B cell (primary cell): ENCODE measurements at regions not wholly inside any gene's neighbourhood (a gene's known extent, or its start where the extent isn't known, plus 50 kb on each side); places are given as distances from the start of the nearest gene placed in this dataset.

Experiments used
- ATAC-seq: fragments of 200-7000 bp; cut with Tn5 transposase; one replicate; pipeline ENCODE4 v1.10.0; 2021; ENCODE audit warnings: low read depth, mild to moderate bottlenecking, moderate number of reproducible peaks, moderate library complexity
- CTCF ChIA-PET: fragments of 350-600 bp; sonication (Branson Sonifier 250); formaldehyde crosslinking; loops from one replicate; lab custom pipeline; 2021; ENCODE audit warnings: antibody characterized with exemption, inconsistent platforms; lab: Charles Lee
- POLR2A ChIA-PET: fragments of 350-600 bp; sonication (Branson Sonifier 250); formaldehyde crosslinking; loops from one replicate; lab custom pipeline; 2021; ENCODE audit warnings: antibody characterized with exemption; lab: Charles Lee
- DNase-seq: peaks from one replicate; pipeline ENCODE4 v3.0.0; 2013
- H2AFZ ChIP-seq: 2 replicates; pipeline ENCODE4 v1.6.1; 2012; ENCODE audit warnings: mild to moderate bottlenecking, low read depth, low read length; ENCODE audit not compliant: insufficient read depth, poor library complexity, severe bottlenecking
- H3K27ac ChIP-seq, 2 donors: 1 replicate in 1 of 2; 2 replicates in 1 of 2; pipeline ENCODE4 v1.5.1; 2012 to 2013; ENCODE audit warnings: low read length in 2 of 2, mild to moderate bottlenecking in 2 of 2, moderate library complexity in 1 of 2
- H3K27me3 ChIP-seq, 4 experiments: fragments of 200-600 bp in 1 of 4; sonication (generic) in 1 of 4; replicated peaks in 1 of 4; 1 replicate in 2 of 4; 2 replicates in 2 of 4; pipeline versions ENCODE4 v1.6.1 to v1.7.0; 2013 to 2016; ENCODE audit warnings: low read length in 3 of 4, mild to moderate bottlenecking in 2 of 4, mixed read lengths in 1 of 4, moderate library complexity in 1 of 4; ENCODE audit not compliant: insufficient read depth in 4 of 4, control insufficient read depth in 3 of 4; ENCODE audit errors: control extremely low read depth in 1 of 4
- H3K36me3 ChIP-seq, 2 experiments: replicated peaks in 1 of 2; 1 replicate in 1 of 2; 2 replicates in 1 of 2; pipeline versions ENCODE4 v1.6.1 to v1.7.1; 2013; ENCODE audit warnings: low read length in 1 of 2; ENCODE audit not compliant: insufficient read depth in 2 of 2, control insufficient read depth in 1 of 2; ENCODE audit errors: control extremely low read depth in 1 of 2, extremely low read depth in 1 of 2
- H3K4me1 ChIP-seq, 2 donors: fragments of 200-600 bp in 1 of 2; sonication (generic) in 1 of 2; 1 replicate in 1 of 2; 2 replicates in 1 of 2; pipeline versions ENCODE4 v1.5.1 to v1.6.1; 2013 to 2017; ENCODE audit warnings: low read length in 2 of 2; ENCODE audit not compliant: control insufficient read depth in 2 of 2, insufficient read depth in 2 of 2
- H3K4me2 ChIP-seq: replicated peaks from 2 replicates; pipeline ENCODE3; 2012; ENCODE audit warnings: mild to moderate bottlenecking, low read depth, low read length; ENCODE audit not compliant: poor library complexity, severe bottlenecking
- H3K4me3 ChIP-seq, 5 experiments: fragments of 200-600 bp in 1 of 5; sonication (generic) in 1 of 5; 1 replicate in 3 of 5; 2 replicates in 2 of 5; pipeline versions ENCODE4 v1.5.1 to v1.7.0; 2011 to 2016; ENCODE audit warnings: low read length in 4 of 5, mild to moderate bottlenecking in 4 of 5, low read depth in 2 of 5, control low read depth in 1 of 5, moderate library complexity in 1 of 5; ENCODE audit not compliant: insufficient read depth in 1 of 5; ENCODE audit errors: control extremely low read depth in 1 of 5, extremely low read depth in 1 of 5
- H3K79me2 ChIP-seq: fragments of 200-600 bp; sonication (generic); one replicate; pipeline ENCODE4 v1.6.0; 2016; ENCODE audit warnings: low read length; ENCODE audit not compliant: control insufficient read depth, insufficient read depth
- H3K9ac ChIP-seq: fragments of 200-600 bp; sonication (generic); 2 replicates; pipeline ENCODE4 v1.6.1; 2017; ENCODE audit warnings: mild to moderate bottlenecking, low read length, moderate library complexity
- H3K9me3 ChIP-seq, 3 donors: one replicate each; pipeline versions ENCODE4 v1.6.1 to v1.7.1; 2013; ENCODE audit warnings: low read length in 2 of 3; ENCODE audit not compliant: control insufficient read depth in 2 of 3, insufficient read depth in 1 of 3; ENCODE audit errors: control extremely low read depth in 1 of 3
- H4K20me1 ChIP-seq: 2 replicates; pipeline ENCODE4 v1.6.0; 2012; ENCODE audit warnings: mild to moderate bottlenecking, low read length; ENCODE audit not compliant: insufficient read depth, control insufficient read depth, poor library complexity, severe bottlenecking
- H3K27ac Mint-ChIP-seq: one replicate; pipeline ENCODE4 v1.8.0; 2021; ENCODE audit warnings: mixed read lengths
- H3K27me3 Mint-ChIP-seq: one replicate; pipeline ENCODE4 v1.8.0; 2021; ENCODE audit warnings: mixed read lengths
- H3K4me1 Mint-ChIP-seq: one replicate; pipeline ENCODE4 v1.8.0; 2021; ENCODE audit warnings: mixed read lengths
- H3K4me3 Mint-ChIP-seq: one replicate; pipeline ENCODE4 v1.8.0; 2021; ENCODE audit warnings: mixed read lengths
- H3K9me3 Mint-ChIP-seq: one replicate; pipeline ENCODE4 v1.8.0; 2022; ENCODE audit warnings: mixed read lengths; ENCODE audit not compliant: insufficient read depth
- EZH2 ChIP-seq: IDR thresholded peaks from 2 replicates; pipeline ENCODE4 v1.6.1; 2012; ENCODE audit warnings: borderline replicate concordance, low read depth, mild to moderate bottlenecking, moderate library complexity, low read length; ENCODE audit not compliant: insufficient read depth, poor library complexity, severe bottlenecking
- WGBS: methylation state at CpG from one replicate; pipeline ENCODE4 v1.1.5; 2013; ENCODE audit warnings: missing lambda C conversion rate; ENCODE audit not compliant: insufficient coverage; 5-methylcytosine and 5-hydroxymethylcytosine counted together
- intact Hi-C: fragments of 100-400 bp; cut with micrococcal nuclease; formaldehyde crosslinking; loops from one replicate; pipeline ENCODE4 v1.10.0; 2022
- TF ChIP-seq, protein P1 (sequence below): fragments of 200-600 bp; IDR thresholded peaks from one replicate; pipeline ENCODE4 v1.8.0; 2022; ENCODE audit warnings: antibody characterized with exemption, mild to moderate bottlenecking

DNA sequence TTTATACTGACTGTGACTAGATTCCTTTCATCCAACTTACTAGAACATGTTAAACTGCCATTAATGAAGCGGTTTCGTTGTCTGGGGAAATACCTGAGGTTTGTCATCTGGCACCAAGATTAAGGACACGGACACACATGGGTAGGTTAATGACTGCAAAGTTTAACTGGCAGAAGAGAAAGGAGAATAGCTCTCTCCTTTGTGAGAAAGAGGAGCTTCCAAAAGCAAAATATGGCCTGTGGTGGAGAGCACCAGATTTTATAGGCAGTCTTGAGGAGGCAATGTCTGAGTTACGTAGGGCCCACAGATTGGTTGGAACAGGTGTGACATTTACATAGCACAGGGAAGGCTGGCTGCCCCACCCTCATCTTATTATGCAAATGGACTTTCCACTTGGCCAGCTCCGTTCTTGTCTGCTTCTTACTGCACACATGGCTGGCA is 1193.0 kb upstream of the CELF2 start:
- Histone ChIP-seq H3K4me1 (no peaks in the 10 kb centered on the region), H3K9ac (no peak overlapping the region), H3K4me3 (no peak overlapping the region), H3K79me2 (no peaks in the 10 kb centered on the region), H3K9me3 (peaks cover 0 to 5% (median 0%) of the 10 kb centered on the region in 3 donors), H3K27me3 (no peaks in the 10 kb centered on the region), H2AFZ (no peak overlapping the region), H3K36me3 (no peaks in the 10 kb centered on the region), H3K27ac (no peak overlapping the region), H4K20me1 (no peaks in the 10 kb centered on the region), H3K4me2 (no peak overlapping the region)
- Mint-ChIP-seq H3K9me3 (no peaks in the 10 kb centered on the region), H3K27me3 (no peaks in the 10 kb centered on the region), H3K4me3 (no peak overlapping the region), H3K4me1 (no peaks in the 10 kb centered on the region), H3K27ac (no peak overlapping the region)
- ChIA-PET CTCF (no interaction called here), POLR2A (no interaction called here)
- ATAC-seq, result no peak
- 98% methylated on average over 4 of the region's 5 CpGs for WGBS
- DNase-seq, result no peak
- TF ChIP-seq, protein P1, sequence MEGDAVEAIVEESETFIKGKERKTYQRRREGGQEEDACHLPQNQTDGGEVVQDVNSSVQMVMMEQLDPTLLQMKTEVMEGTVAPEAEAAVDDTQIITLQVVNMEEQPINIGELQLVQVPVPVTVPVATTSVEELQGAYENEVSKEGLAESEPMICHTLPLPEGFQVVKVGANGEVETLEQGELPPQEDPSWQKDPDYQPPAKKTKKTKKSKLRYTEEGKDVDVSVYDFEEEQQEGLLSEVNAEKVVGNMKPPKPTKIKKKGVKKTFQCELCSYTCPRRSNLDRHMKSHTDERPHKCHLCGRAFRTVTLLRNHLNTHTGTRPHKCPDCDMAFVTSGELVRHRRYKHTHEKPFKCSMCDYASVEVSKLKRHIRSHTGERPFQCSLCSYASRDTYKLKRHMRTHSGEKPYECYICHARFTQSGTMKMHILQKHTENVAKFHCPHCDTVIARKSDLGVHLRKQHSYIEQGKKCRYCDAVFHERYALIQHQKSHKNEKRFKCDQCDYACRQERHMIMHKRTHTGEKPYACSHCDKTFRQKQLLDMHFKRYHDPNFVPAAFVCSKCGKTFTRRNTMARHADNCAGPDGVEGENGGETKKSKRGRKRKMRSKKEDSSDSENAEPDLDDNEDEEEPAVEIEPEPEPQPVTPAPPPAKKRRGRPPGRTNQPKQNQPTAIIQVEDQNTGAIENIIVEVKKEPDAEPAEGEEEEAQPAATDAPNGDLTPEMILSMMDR, result no peak
- no peak for TF ChIP-seq EZH2
- intact Hi-C loops, result no loop called here

DNA sequence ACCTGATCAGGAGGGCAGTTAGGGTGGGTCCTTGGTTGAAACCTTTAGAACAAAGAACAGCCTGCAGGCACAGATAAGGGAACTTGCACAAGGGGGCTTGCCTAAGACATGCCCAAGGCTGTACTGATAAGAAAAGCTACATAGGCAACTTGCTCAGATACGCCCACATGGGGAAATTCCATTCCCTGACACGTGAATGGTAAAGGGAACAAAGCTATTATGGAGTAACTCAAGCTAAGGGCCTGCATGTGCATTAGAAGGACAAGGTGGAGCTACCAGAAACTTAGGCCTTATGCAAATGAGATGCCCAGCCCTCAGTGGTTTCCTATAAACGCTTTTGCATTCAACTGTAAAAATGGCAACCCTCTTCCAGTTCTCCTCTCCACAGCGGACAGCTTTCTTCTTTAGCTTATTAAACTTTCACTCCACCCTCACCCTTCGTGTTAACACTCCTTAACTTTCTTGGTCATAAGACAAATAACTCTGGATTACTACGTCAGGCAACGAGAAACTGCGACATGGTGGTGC is 1192.1 kb upstream of the CELF2 start:
- TF ChIP-seq, protein P1, result no peak
- TF ChIP-seq EZH2, result no peak
- Mint-ChIP-seq H3K9me3 (no peaks in the 10 kb centered on the region), H3K4me3 (no peak overlapping the region), H3K4me1 (no peaks in the 10 kb centered on the region), H3K27ac (no peak overlapping the region), H3K27me3 (no peaks in the 10 kb centered on the region)
- H2AFZ ChIP-seq, result no peak overlapping the region
- ATAC-seq (no peak), DNase-seq (no peak)
- no peak overlapping the region for H3K27ac ChIP-seq
- no peak overlapping the region for H3K4me3 ChIP-seq
- H3K4me2 ChIP-seq, result no peak overlapping the region
- 75% methylated on average over 4 of the region's 8 CpGs for WGBS
- H3K4me1 ChIP-seq, result no peaks in the 10 kb centered on the region
- H3K27me3 ChIP-seq, result no peaks in the 10 kb centered on the region
- H4K20me1 ChIP-seq, result no peaks in the 10 kb centered on the region
- no peak overlapping the region for H3K9ac ChIP-seq
- H3K79me2 ChIP-seq, result no peaks in the 10 kb centered on the region
- intact Hi-C loops, result no loop called here
- POLR2A ChIA-PET, result no interaction called here
- H3K9me3 ChIP-seq, result no peaks in the 10 kb centered on the region
- CTCF ChIA-PET, result no interaction called here
- H3K36me3 ChIP-seq, result no peaks in the 10 kb centered on the region
